HL-60 (cell line): ENCODE measurements at regions not wholly inside any gene's neighbourhood (a gene's known extent, or its start where the extent isn't known, plus 50 kb on each side); places are given as distances from the start of the nearest gene placed in this dataset.

ENCODE experiments used
- DNase-seq, 2 experiments: peaks; one replicate each; pipeline ENCODE4 v3.0.0-alpha.2; 2010 to 2020; ENCODE audit warnings: low read depth in 1 of 2, low spot score in 1 of 2
- H3K27ac ChIP-seq: fragments of 250-450 bp; sonication (Bioruptor Pico); replicated peaks from 2 replicates; pipeline ENCODE4 v1.5.1; 2020; ENCODE audit warnings: mild to moderate bottlenecking, moderate library complexity
- H3K27me3 ChIP-seq: fragments of 250-450 bp; sonication (Bioruptor Pico); 2 replicates; pipeline ENCODE4 v1.5.1; 2021; ENCODE audit warnings: mild to moderate bottlenecking, moderate library complexity; ENCODE audit not compliant: insufficient read depth, poor library complexity, severe bottlenecking
- H3K4me3 ChIP-seq: replicated peaks from 2 replicates; pipeline ENCODE4 v1.5.1; 2011; ENCODE audit warnings: mild to moderate bottlenecking, control low read depth, low read length; ENCODE audit not compliant: insufficient read depth
- CTCF ChIP-seq: IDR thresholded peaks from one replicate; pipeline ENCODE4 v1.5.1; 2011; ENCODE audit warnings: low read length, control low read depth, inconsistent platforms; ENCODE audit not compliant: insufficient read depth
- GABPA ChIP-seq: IDR thresholded peaks from 2 replicates; pipeline ENCODE4 v1.6.1; 2012; ENCODE audit warnings: low read depth
- POLR2AphosphoS5 ChIP-seq: IDR thresholded peaks from 2 replicates; pipeline ENCODE4 v1.6.1; 2012; ENCODE audit warnings: low read depth
- REST ChIP-seq: IDR thresholded peaks from 2 replicates; pipeline ENCODE4 v1.6.1; 2012; ENCODE audit warnings: low read depth; ENCODE audit not compliant: insufficient replicate concordance
- SPI1 ChIP-seq: IDR thresholded peaks from 2 replicates; pipeline ENCODE4 v1.6.1; 2012; ENCODE audit warnings: low read depth, mild to moderate bottlenecking, borderline replicate concordance

- H3K4me3 ChIP-seq, result no peak overlapping the region
- H3K27me3 ChIP-seq, result no peaks in the 10 kb centered on the region
- DNase-seq, result no peak
- TF ChIP-seq CTCF, result no peak
- no peak for TF ChIP-seq POLR2AphosphoS5
- TF ChIP-seq REST, result no peak
- no peak for TF ChIP-seq SPI1
- no peak for TF ChIP-seq GABPA
- H3K27ac ChIP-seq, result no peak overlapping the region
Measured at GRCh38 chr12:27864521-27864920, 84.5 kb upstream of the MANSC4 start.

GRCh38 chr12:27863839-27864238 lies 83.8 kb upstream of the MANSC4 start:
- Histone ChIP-seq H3K4me3 (no peak overlapping the region), H3K27ac (no peak overlapping the region), H3K27me3 (no peaks in the 10 kb centered on the region)
- no peak for DNase-seq
- TF ChIP-seq CTCF (no peak), SPI1 (no peak), GABPA (no peak), REST (no peak), POLR2AphosphoS5 (no peak)

GRCh38 chr12:27861428-27862167 lies 81.6 kb upstream of the MANSC4 start:
- H3K4me3 ChIP-seq, result no peak overlapping the region
- DNase-seq, result no peak
- TF ChIP-seq CTCF, result no peak
- TF ChIP-seq GABPA, result no peak
- TF ChIP-seq POLR2AphosphoS5, result no peak
- TF ChIP-seq REST, result no peak
- no peak for TF ChIP-seq SPI1
- no peaks in the 10 kb centered on the region for H3K27me3 ChIP-seq
- H3K27ac ChIP-seq, result no peak overlapping the region
